Glomerular visceral epithelial cell (primary cell): ENCODE measurements at regions not wholly inside any gene's neighbourhood (a gene's known extent, or its start where the extent isn't known, plus 50 kb on each side); places are given as distances from the start of the nearest gene placed in this dataset.
"Not testable (repeated sequence)": the region's sequence is repeated elsewhere in the genome, so short reads cannot be mapped to it uniquely, and the experiment has no call there.

Source experiments
- DNase-seq: peaks from one replicate; pipeline ENCODE4 v3.0.0-alpha.2; 2016; ENCODE audit errors: extremely low spot score

DNA sequence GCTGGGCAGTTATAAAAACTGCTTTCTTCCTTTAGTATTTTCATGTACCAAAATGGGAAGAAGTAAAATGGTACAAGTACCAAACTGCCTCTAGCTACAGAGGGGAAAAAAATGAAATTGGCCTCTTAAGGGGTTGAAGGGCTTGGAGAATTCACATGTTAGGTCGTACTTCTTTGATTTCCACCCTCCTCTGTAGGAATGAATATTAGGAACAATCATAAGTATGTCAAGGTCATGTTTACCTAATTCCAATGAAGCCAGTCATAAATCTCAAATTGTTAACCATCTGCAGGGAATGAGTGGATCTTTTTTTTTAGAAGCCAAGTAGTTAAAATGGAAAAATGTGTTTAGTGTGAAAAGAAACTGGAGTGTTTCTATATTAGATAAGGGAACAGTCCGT, 772.6 kb downstream of the PRIM2 start:
- not testable (repeated sequence) for DNase-seq

GRCh38 chr6:58097251-58097650, 779.8 kb downstream of the PRIM2 start:
- not testable (repeated sequence) for DNase-seq

- DNase-seq = no peak
Observed at GRCh38 chr6:58113960-58114359, 796.5 kb downstream of the PRIM2 start.

DNA sequence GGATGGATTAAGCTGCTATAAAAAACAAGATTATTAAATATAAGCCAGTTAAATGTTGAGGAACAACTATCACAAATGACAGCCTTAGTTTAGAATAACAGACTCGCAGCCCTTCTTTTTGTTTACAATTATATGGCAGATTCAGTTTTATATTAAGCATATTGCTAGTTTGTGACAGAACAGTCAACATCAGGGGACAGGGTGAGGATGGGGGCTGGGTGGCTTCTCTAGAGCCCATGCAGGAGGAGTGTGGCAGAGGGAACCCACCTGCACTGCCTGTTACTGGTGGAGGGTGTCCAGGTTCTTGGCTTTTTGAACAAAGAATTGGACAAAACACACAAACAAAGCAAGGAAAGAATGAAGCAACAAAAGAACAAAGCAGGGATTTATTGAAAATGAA, 799.7 kb downstream of the PRIM2 start:
- DNase-seq = not testable (repeated sequence)

- DNase-seq = not testable (repeated sequence)
Observed at GRCh38 chr6:58121616-58122015, 804.2 kb downstream of the PRIM2 start.

DNA sequence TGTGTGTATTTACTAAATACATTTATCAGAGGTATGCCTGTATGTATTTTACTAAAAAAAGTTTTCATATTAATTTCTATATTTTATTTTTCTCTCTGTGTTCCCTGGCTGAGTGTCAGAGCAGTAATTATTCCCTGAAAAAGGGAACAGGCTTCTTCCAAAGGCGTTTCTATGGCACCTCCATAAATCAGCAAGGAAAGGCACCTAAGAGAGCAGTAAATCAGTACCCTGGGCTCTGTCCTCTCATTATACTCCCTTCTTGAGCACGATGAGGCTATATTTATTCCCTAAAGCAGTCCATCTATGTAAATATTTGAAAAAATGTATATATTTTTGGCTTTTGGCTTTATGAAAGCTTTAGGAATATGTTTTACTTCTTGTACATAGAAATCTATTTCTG, 806.3 kb downstream of the PRIM2 start:
- DNase-seq = not testable (repeated sequence)

DNA sequence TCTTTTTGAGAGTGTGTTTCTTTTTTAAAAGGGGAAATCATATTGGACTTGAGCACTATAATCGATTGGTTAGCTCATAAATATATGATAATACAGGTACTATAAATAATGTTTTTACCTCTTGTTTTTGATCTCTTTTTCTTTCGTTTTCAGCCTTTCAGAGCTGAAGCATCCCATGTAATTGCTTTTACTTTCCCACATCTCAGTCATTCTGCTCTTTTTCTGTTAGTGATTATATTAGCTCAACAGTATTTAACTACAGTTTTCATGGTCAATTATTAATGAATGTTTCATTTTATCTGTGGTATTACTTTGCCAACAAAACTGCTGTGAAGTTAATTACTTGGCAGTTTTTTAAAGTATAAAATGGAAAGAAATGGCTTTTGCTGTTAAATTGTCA, 811.1 kb downstream of the PRIM2 start:
- DNase-seq = not testable (repeated sequence)

- not testable (repeated sequence) for DNase-seq
Observed at GRCh38 chr6:58129098-58129497, 811.7 kb downstream of the PRIM2 start.

GRCh38 chr6:58139746-58140145, 822.3 kb downstream of the PRIM2 start:
- not testable (repeated sequence) for DNase-seq

DNA sequence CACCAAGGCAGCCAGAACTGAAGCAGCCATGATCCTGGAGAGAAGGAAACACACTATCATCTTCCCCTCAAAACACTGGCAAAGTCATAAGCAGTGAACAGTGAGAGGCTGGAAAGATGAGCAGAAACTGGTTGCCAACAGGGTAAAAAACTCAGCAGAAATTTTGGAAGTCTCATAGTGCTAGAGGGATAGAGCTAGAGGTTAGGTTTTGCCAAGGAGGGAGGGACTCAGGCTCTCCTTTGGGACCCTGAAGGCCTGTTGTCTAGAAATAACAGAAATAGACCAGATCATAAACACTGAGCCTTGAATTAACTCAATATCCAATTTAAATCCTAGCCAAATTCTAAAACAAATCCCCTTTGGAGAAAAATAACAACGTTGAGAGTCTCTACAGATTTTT, 853.6 kb downstream of the PRIM2 start:
- not testable (repeated sequence) for DNase-seq

GRCh38 chr6:58181557-58182065, 864.2 kb downstream of the PRIM2 start:
- not testable (repeated sequence) for DNase-seq

DNA sequence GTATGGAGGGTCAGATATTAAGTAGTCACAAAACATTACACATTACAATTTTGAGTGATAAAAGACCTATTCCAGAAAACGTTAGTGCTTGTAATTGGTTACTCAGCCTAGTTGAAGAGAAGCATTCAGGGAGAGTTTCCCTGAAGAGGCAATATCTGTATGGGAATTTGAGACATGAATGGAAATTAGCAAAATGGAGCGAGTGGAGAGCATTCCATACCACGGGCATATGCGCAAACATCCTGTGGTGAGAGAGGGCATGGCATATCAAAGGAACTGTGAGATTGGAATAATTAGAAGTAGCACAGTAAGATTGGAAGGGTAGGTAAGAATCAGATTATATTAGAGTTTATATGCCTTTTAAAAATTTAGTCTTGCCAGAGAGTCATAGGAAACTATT, 867.9 kb downstream of the PRIM2 start:
- DNase-seq = not testable (repeated sequence)

GRCh38 chr6:58193209-58193608, 875.8 kb downstream of the PRIM2 start:
- not testable (repeated sequence) for DNase-seq

DNA sequence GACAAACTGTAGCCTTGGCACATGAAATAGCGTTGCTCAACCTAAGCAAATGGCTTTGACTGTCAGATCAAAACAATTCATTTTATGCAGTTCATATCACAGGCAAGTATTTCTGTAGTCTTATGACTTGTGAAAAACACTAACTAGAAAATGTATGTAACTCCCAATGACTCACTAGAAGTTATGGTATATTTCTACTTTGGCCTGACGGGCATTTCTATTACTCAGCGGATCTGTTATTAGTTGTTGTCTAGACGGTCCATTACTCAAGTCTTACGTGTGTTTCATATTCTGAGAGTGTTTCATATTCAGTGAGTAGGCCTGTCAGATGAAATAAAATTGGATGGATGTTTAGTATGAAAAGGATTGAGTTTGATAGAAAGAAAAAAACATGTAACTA, 880.9 kb downstream of the PRIM2 start:
- DNase-seq = no peak

DNA sequence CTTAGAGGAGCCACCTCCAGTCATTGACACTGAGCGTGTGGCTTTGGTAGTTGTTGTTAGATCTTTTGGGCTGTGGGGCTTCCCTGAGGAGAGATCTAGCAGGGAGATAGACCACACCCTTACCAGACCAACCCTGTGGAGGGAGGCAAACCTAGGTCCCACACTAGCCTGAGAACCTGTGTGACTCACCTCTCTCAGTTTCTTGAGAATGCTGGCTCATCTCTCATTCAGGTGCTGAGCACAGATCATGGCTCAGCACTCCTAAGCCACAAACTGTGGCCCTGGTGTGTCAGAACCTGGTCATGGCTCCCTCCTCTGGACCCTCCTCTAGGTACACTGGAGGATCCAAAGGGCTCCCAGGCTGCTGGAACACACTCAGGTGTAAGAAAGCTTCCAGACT, 919.7 kb downstream of the PRIM2 start:
- DNase-seq = not testable (repeated sequence)

DNA sequence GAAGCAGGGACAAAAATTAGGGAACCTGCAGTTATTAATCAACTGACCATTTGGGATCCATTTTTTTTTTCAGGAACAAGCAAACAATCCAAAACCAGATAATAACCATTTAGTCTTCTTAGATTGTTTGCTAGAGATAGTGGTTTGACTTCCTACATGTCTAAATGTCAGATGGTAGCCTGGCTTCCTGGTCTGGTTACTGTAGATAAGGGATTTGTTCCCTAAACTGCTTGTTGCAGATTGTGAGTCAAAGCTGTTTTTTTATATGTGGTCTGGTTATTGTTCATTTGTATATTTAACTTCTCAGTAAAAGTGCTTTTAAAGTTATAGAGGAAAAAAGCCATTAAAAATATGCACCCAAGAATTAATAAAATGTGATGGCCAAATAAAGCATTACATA, 921.0 kb downstream of the PRIM2 start:
- DNase-seq = not testable (repeated sequence)

- DNase-seq = not testable (repeated sequence)
Observed at GRCh38 chr6:58257625-58258024, 940.2 kb downstream of the PRIM2 start.

- DNase-seq = no peak
Observed at GRCh38 chr6:58290177-58290576, 972.7 kb downstream of the PRIM2 start.

GRCh38 chr6:58291319-58291718, 973.9 kb downstream of the PRIM2 start:
- not testable (repeated sequence) for DNase-seq

- not testable (repeated sequence) for DNase-seq
Observed at GRCh38 chr6:58307901-58308300, 990.5 kb downstream of the PRIM2 start.

GRCh38 chr6:58332108-58332507, 1014.7 kb downstream of the PRIM2 start:
- DNase-seq = not testable (repeated sequence)

DNA sequence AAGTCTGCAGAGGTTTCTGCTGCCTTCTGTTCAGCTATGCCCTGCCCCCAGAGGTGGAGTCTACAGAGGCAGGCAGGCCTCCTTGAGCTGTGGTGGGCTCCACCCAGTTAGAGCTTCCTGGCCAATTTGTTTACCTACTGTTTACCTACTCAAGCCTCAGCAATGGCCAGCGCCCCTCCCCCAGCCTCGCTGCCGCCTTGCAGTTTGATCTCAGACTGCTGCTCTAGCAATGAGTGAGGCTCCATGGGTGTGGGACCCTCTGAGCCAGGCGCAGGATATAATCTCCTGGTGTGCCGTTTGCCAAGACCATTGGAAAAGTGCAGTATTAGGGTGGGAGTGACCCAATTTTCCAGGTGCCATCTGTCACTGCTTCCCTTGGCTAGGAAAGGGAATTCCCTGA, 1024.9 kb downstream of the PRIM2 start:
- DNase-seq = not testable (repeated sequence)

GRCh38 chr6:58347534-58347933, 1030.1 kb downstream of the PRIM2 start:
- not testable (repeated sequence) for DNase-seq

DNA sequence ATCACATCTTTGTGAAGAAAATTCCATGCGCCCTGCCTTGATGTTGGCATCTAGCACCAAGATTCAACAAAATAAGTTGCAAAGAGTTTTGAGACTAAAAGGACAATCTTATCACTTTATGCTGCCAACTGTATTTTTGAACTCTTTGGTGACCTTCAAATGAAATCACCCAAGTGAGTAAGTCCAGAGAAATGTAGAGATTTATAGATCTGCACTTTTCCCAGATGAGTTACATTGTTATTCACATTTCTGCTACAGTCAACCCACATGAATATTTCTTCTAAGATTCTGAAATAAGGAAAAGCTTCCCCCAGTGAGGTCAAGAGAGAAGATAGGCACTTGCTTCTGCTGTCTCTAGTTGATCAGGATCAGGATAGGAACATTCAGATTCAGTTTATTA, 1034.2 kb downstream of the PRIM2 start:
- not testable (repeated sequence) for DNase-seq
